Stimulated activated naive CD8-positive, alpha-beta T cell treated with anti-CD3 and anti-CD28 coated beads, Interleukin-15, amount 100 ng/mL, for 72 hours (primary cell): ENCODE measurements at regions not wholly inside any gene's neighbourhood (a gene's known extent, or its start where the extent isn't known, plus 50 kb on each side); places are given as distances from the start of the nearest gene placed in this dataset.

Experiments
- ATAC-seq: fragments of 150-1000 bp; cut with Tn5 transposase; 2 replicates; pipeline ENCODE4 v1.10.0; 2021; ENCODE audit warnings: mild to moderate bottlenecking, moderate library complexity
- DNase-seq, 2 donors: peaks; one replicate each; pipeline ENCODE4 v3.0.0; 2021 to 2022
- H3K27ac Mint-ChIP-seq, 2 donors: one replicate each; pipeline ENCODE4 v1.8.0; 2022; ENCODE audit warnings: mild to moderate bottlenecking in 2 of 2, mixed read lengths in 2 of 2, moderate library complexity in 2 of 2
- H3K27me3 Mint-ChIP-seq: one replicate; pipeline ENCODE4 v1.8.0; 2022; ENCODE audit warnings: mixed read lengths
- H3K4me1 Mint-ChIP-seq: one replicate; pipeline ENCODE4 v1.8.0; 2022; ENCODE audit warnings: mild to moderate bottlenecking, mixed read lengths
- H3K4me3 Mint-ChIP-seq, 2 donors: one replicate each; pipeline ENCODE4 v1.8.0; 2022; ENCODE audit warnings: mild to moderate bottlenecking in 2 of 2, mixed read lengths in 2 of 2, moderate library complexity in 1 of 2
- H3K9me3 Mint-ChIP-seq, 2 donors: one replicate each; pipeline ENCODE4 v1.8.0; 2022; ENCODE audit warnings: mixed read lengths in 2 of 2

GRCh38 chrY:12087325-12087724, 613.7 kb upstream of the USP9Y start:
- no peak for ATAC-seq

More at GRCh38 chrY:12087325-12087724, 613.7 kb upstream of the USP9Y start:
- H3K4me1 Mint-ChIP-seq = no peaks in the 10 kb centered on the region
- no peaks in the 10 kb centered on the region for H3K27me3 Mint-ChIP-seq
- peak overlapping the region in 1 of 2 donors; percentile 2 for H3K27ac Mint-ChIP-seq
- H3K4me3 Mint-ChIP-seq = no peak overlapping the region
- DNase-seq = no peak
- H3K9me3 Mint-ChIP-seq = peaks cover 7 to 22% of the 10 kb centered on the region in 2 donors
